ENCODE measurements at regions not wholly inside any gene's neighbourhood (a gene's known extent, or its start where the extent isn't known, plus 50 kb on each side); places are given as distances from the start of the nearest gene placed in this dataset.

GRCh38 chr12:13463189-13463588, 266.7 kb downstream of the EMP1 start:
- ChIA-PET CTCF (ENCODE audit: low intra/inter-chr PET ratio, low total read pairs) (no interaction called here), POLR2A (no interaction called here)
- Histone ChIP-seq H3K4me2 (ENCODE audit: low read depth, low read length) (no peak overlapping the region), H3K36me3 (replicated peaks in 1 of 2; ENCODE audit: control insufficient read depth in 1 of 2, insufficient read depth in 2 of 2, low read length in 2 of 2) (no peaks in the 10 kb centered on the region), H3K27me3 (ENCODE audit: control insufficient read depth in 1 of 2, insufficient read depth in 2 of 2, low read length in 2 of 2) (no peaks in the 10 kb centered on the region), H4K20me1 (ENCODE audit: insufficient read depth, low read length) (no peaks in the 10 kb centered on the region), H3K4me1 (ENCODE audit: insufficient read depth, low read length) (no peaks in the 10 kb centered on the region), H3K9ac (ENCODE audit: insufficient read depth, low read depth, low read length) (no peak overlapping the region), H3K27ac (ENCODE audit: extremely low read length, insufficient read depth, low read length) (no peak overlapping the region), H2AFZ (ENCODE audit: low read length) (no peak overlapping the region), H3K4me3 (replicated peaks in 1 of 3; ENCODE audit: insufficient read depth in 1 of 3, low read depth in 2 of 3, low read length in 3 of 3) (no peak overlapping the region), H3K79me2 (ENCODE audit: insufficient read depth, low read length) (no peaks in the 10 kb centered on the region), H3K9me3 (ENCODE audit: low read length) (no peaks in the 10 kb centered on the region)
- BruUV-seq (replicated peaks): no TSS peak
- intact Hi-C loops (cut with micrococcal nuclease; ENCODE audit: unreplicated experiment) (no loop called here), in situ Hi-C loops (cut with HindIII; ENCODE audit: extremely low pct_ligation_motif_present, low pct_unique_long_range_greater_than_20kb) (no loop called here)
- WGBS (ENCODE audit: low lambda C conversion rate): 0% methylated on average over 2 of the region's 2 CpGs
- DNase-seq (ENCODE audit: low spot score): no peak
- FAIRE-seq: no peak
- ATAC-seq: no peak
- TF ChIP-seq CHCHD3 (CRISPR knock-in tag; IDR thresholded peaks at IDR 0.05) (no peak), HNF4A (CRISPR knock-in tag; IDR thresholded peaks at IDR 0.05) (no peak), TCF7 (IDR thresholded peaks at IDR 0.05; ENCODE audit: low read depth) (no peak), ZNF10 (CRISPR knock-in tag; IDR thresholded peaks at IDR 0.05; ENCODE audit: borderline replicate concordance, low read depth) (no peak), NFYC (CRISPR knock-in tag; IDR thresholded peaks at IDR 0.05) (no peak), ASH2L (IDR thresholded peaks at IDR 0.05; ENCODE audit: insufficient read length, low read depth, low read length) (no peak), U2AF2 (IDR thresholded peaks at IDR 0.05; ENCODE audit: low read depth, low read length) (no peak), E2F5 (CRISPR knock-in tag; conservative IDR thresholded peaks at IDR 0.05) (no peak), MYC (CRISPR knock-in tag; IDR thresholded peaks at IDR 0.05; ENCODE audit: borderline replicate concordance) (no peak), YEATS2 (CRISPR knock-in tag; IDR thresholded peaks at IDR 0.05; ENCODE audit: borderline replicate concordance) (no peak), ZNF709 (CRISPR knock-in tag; IDR thresholded peaks at IDR 0.05) (no peak), HIVEP1 (CRISPR knock-in tag; IDR thresholded peaks at IDR 0.05) (no peak), DRAP1 (CRISPR knock-in tag; IDR thresholded peaks at IDR 0.05) (no peak), SCMH1 (CRISPR knock-in tag; IDR thresholded peaks at IDR 0.05; ENCODE audit: borderline replicate concordance) (no peak)
- TF ChIP-seq, protein P1, sequence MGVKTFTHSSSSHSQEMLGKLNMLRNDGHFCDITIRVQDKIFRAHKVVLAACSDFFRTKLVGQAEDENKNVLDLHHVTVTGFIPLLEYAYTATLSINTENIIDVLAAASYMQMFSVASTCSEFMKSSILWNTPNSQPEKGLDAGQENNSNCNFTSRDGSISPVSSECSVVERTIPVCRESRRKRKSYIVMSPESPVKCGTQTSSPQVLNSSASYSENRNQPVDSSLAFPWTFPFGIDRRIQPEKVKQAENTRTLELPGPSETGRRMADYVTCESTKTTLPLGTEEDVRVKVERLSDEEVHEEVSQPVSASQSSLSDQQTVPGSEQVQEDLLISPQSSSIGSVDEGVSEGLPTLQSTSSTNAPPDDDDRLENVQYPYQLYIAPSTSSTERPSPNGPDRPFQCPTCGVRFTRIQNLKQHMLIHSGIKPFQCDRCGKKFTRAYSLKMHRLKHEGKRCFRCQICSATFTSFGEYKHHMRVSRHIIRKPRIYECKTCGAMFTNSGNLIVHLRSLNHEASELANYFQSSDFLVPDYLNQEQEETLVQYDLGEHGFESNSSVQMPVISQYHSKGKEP (CRISPR knock-in tag; IDR thresholded peaks at IDR 0.05): no peak
- TF ChIP-seq, protein P2, sequence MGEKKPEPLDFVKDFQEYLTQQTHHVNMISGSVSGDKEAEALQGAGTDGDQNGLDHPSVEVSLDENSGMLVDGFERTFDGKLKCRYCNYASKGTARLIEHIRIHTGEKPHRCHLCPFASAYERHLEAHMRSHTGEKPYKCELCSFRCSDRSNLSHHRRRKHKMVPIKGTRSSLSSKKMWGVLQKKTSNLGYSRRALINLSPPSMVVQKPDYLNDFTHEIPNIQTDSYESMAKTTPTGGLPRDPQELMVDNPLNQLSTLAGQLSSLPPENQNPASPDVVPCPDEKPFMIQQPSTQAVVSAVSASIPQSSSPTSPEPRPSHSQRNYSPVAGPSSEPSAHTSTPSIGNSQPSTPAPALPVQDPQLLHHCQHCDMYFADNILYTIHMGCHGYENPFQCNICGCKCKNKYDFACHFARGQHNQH (CRISPR knock-in tag; IDR thresholded peaks at IDR 0.05): no peak
- TF ChIP-seq, protein P3, sequence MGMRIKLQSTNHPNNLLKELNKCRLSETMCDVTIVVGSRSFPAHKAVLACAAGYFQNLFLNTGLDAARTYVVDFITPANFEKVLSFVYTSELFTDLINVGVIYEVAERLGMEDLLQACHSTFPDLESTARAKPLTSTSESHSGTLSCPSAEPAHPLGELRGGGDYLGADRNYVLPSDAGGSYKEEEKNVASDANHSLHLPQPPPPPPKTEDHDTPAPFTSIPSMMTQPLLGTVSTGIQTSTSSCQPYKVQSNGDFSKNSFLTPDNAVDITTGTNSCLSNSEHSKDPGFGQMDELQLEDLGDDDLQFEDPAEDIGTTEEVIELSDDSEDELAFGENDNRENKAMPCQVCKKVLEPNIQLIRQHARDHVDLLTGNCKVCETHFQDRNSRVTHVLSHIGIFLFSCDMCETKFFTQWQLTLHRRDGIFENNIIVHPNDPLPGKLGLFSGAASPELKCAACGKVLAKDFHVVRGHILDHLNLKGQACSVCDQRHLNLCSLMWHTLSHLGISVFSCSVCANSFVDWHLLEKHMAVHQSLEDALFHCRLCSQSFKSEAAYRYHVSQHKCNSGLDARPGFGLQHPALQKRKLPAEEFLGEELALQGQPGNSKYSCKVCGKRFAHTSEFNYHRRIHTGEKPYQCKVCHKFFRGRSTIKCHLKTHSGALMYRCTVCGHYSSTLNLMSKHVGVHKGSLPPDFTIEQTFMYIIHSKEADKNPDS (CRISPR knock-in tag; IDR thresholded peaks at IDR 0.05): no peak
- TF ChIP-seq, protein P4, sequence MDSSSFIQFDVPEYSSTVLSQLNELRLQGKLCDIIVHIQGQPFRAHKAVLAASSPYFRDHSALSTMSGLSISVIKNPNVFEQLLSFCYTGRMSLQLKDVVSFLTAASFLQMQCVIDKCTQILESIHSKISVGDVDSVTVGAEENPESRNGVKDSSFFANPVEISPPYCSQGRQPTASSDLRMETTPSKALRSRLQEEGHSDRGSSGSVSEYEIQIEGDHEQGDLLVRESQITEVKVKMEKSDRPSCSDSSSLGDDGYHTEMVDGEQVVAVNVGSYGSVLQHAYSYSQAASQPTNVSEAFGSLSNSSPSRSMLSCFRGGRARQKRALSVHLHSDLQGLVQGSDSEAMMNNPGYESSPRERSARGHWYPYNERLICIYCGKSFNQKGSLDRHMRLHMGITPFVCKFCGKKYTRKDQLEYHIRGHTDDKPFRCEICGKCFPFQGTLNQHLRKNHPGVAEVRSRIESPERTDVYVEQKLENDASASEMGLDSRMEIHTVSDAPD (CRISPR knock-in tag; IDR thresholded peaks at IDR 0.05): no peak

Measured in HepG2 (cell line).